GM21447 (cell line): ENCODE measurements at regions not wholly inside any gene's neighbourhood (a gene's known extent, or its start where the extent isn't known, plus 50 kb on each side); places are given as distances from the start of the nearest gene placed in this dataset.

Experiments
- ATAC-seq: cut with Tn5 transposase; IDR thresholded peaks from one replicate; pipeline ENCODE4 v1.9.1; 2021; ENCODE audit not compliant: unreplicated experiment

- no peak for ATAC-seq
These were observed 100.4 kb upstream of the CSF3R start for GRCh38 chr1:36583080-36583479.

- no peak for ATAC-seq
These were observed 99.5 kb upstream of the CSF3R start for GRCh38 chr1:36582066-36582755.

- ATAC-seq = no peak
These were observed 97.8 kb upstream of the CSF3R start for GRCh38 chr1:36580524-36580923.

- no peak for ATAC-seq
These were observed 96.3 kb upstream of the CSF3R start for GRCh38 chr1:36579039-36579438.

GRCh38 chr1:36576551-36577110, 93.9 kb upstream of the CSF3R start:
- no peak for ATAC-seq

- ATAC-seq = no peak
These were observed 93.4 kb upstream of the CSF3R start for GRCh38 chr1:36576118-36576517.

GRCh38 chr1:36573445-36573844, 90.7 kb upstream of the CSF3R start:
- ATAC-seq = no peak

- no peak for ATAC-seq
These were observed 90.2 kb upstream of the CSF3R start for GRCh38 chr1:36572906-36573305.

- no peak for ATAC-seq
These were observed 89.5 kb upstream of the CSF3R start for GRCh38 chr1:36572142-36572715.

GRCh38 chr1:36571106-36571505, 88.4 kb upstream of the CSF3R start:
- no peak for ATAC-seq

- no peak for ATAC-seq
These were observed 87.9 kb upstream of the CSF3R start for GRCh38 chr1:36570478-36571060.

- ATAC-seq = no peak
These were observed 87.3 kb upstream of the CSF3R start for GRCh38 chr1:36570006-36570405.

- no peak for ATAC-seq
These were observed 85.1 kb upstream of the CSF3R start for GRCh38 chr1:36567601-36568341.

GRCh38 chr1:36565576-36566501, 83.1 kb upstream of the CSF3R start:
- no peak for ATAC-seq

GRCh38 chr1:36562181-36562685, 79.5 kb upstream of the CSF3R start:
- no peak for ATAC-seq

GRCh38 chr1:36561361-36561724, 78.6 kb upstream of the CSF3R start:
- no peak for ATAC-seq

- no peak for ATAC-seq
These were observed 78.1 kb upstream of the CSF3R start for GRCh38 chr1:36560621-36561360.

GRCh38 chr1:36560177-36560576, 77.5 kb upstream of the CSF3R start:
- ATAC-seq = no peak

- no peak for ATAC-seq
These were observed 76.3 kb upstream of the CSF3R start for GRCh38 chr1:36559061-36559460.
